ENCODE measurements at regions not wholly inside any gene's neighbourhood (a gene's known extent, or its start where the extent isn't known, plus 50 kb on each side); places are given as distances from the start of the nearest gene placed in this dataset.

DNA sequence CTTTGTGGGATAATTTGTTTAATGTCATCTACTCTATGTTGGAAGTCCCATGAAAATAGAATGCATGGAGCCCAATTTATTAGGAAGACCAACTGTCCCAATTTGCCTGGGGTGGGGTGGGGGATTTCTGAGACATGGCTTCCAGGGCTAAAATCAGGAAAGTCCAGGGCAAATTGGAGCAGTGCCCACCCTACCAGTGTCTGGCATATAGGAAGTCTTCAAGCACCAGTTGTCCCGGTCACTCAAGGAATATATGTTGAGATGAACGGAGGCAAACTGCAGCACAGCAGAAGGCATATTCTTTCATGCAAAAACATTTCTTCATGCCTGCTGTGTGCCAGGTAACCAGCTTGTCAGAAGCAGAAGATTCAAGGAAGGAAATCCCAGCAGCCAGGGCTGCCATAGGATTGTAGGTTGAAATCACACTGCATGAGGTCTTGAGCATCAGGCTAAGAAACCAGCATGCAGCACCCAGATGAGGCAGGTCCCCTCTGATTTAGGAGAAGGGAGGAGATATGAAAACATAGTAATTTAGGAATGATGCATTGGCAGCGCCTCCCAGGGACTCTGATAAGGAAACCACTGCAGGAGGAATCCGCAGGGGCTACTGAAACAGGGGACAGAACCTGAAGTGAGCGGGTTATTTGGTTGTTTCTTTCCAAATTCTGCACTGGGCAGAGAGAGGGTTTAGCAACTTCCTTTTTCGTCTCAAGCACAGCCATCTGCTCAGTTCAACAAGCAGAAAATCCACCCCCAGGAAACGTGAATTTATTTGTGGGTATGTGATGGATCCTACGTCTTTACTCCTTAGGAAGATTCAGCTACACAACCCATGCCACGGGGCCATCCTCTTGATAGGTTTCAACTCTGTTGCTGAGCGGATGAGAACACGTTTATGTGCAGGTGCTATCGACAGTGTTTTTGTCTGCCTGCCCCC, 112.6 kb upstream of the CPEB4 start:
- H3K9me3 ChIP-seq (ENCODE audit: control insufficient read depth, insufficient read depth, low read depth, low read length) = no peaks in the 10 kb centered on the region
- CTCF ChIA-PET = interaction anchor here (0.6 to 0.9 kb wide), 2 partner anchors 11 to 20 kb away, joined by 3 to 6 read pairs; no protein-coding TSS in a partner anchor
- no peak overlapping the region for H3K4me3 ChIP-seq (ENCODE audit: low read depth, low read length)
- no peak overlapping the region for H3K27ac ChIP-seq (ENCODE audit: extremely low read depth, low read depth, low read length)
- no peaks in the 10 kb centered on the region for H3K36me3 ChIP-seq (ENCODE audit: control insufficient read depth in 2 of 2, insufficient read depth in 1 of 2, low read length in 2 of 2)
- TF ChIP-seq ZBTB48 (tag by site-specific recombination; IDR thresholded peaks at IDR 0.05) (no peak), ZNF792 (tag by site-specific recombination; IDR thresholded peaks at IDR 0.05) (no peak), ZNF175 (tag by site-specific recombination; IDR thresholded peaks at IDR 0.05) (no peak), ZIC2 (tag by site-specific recombination; IDR thresholded peaks at IDR 0.05) (peak; percentile 94)
- TF ChIP-seq, protein P1, sequence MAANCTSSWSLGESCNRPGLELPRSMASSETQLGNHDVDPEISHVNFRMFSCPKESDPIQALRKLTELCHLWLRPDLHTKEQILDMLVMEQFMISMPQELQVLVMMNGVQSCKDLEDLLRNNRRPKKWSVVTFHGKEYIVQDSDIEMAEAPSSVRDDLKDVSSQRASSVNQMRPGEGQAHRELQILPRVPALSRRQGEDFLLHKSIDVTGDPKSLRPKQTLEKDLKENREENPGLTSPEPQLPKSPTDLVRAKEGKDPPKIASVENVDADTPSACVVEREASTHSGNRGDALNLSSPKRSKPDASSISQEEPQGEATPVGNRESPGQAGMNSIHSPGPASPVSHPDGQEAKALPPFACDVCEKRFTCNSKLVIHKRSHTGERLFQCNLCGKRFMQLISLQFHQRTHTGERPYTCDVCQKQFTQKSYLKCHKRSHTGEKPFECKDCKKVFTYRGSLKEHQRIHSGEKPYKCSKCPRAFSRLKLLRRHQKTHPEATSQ (tag by site-specific recombination; IDR thresholded peaks at IDR 0.05) = no peak
- POLR2A ChIA-PET = no interaction called here
- H3K4me1 ChIP-seq (ENCODE audit: control insufficient read depth, insufficient read depth, low read length) = no peaks in the 10 kb centered on the region

DNA sequence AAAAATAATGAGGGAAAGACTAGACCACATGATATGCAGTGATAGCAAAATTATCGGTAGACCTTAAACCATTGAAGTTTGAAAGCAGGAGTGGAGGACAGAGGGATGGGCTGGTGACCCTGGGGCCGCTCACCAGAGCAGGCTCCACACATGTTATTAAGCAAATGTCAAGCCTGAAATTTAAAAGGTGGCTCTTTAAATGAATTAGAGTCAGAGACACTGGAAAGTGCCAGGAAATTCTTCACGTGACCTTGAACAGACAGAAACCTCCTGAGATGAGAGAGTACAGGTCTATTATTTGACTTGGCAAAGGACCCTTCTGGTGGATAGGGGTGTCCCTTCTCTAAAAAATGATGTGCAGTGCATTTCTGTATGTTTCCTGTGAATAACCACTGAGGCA, 111.0 kb upstream of the CPEB4 start:
- H3K36me3 ChIP-seq (ENCODE audit: control insufficient read depth in 2 of 2, insufficient read depth in 1 of 2, low read length in 2 of 2) = no peaks in the 10 kb centered on the region
- H3K4me3 ChIP-seq (ENCODE audit: low read depth, low read length) = no peak overlapping the region
- TF ChIP-seq ZNF837 (tag by site-specific recombination; IDR thresholded peaks at IDR 0.05) (no peak), ZNF354C (tag by site-specific recombination; IDR thresholded peaks at IDR 0.05; ENCODE audit: borderline replicate concordance, low read depth) (no peak), ZNF16 (tag by site-specific recombination; IDR thresholded peaks at IDR 0.05; ENCODE audit: low read depth) (no peak), ZNF571 (tag by site-specific recombination; IDR thresholded peaks at IDR 0.05) (no peak), ZNF473 (tag by site-specific recombination; IDR thresholded peaks at IDR 0.05) (no peak), ZNF785 (tag by site-specific recombination; IDR thresholded peaks at IDR 0.05) (no peak), ZNF146 (tag by site-specific recombination; IDR thresholded peaks at IDR 0.05) (no peak), KLF10 (tag by site-specific recombination; IDR thresholded peaks at IDR 0.05) (no peak)
- TF ChIP-seq, protein P2, sequence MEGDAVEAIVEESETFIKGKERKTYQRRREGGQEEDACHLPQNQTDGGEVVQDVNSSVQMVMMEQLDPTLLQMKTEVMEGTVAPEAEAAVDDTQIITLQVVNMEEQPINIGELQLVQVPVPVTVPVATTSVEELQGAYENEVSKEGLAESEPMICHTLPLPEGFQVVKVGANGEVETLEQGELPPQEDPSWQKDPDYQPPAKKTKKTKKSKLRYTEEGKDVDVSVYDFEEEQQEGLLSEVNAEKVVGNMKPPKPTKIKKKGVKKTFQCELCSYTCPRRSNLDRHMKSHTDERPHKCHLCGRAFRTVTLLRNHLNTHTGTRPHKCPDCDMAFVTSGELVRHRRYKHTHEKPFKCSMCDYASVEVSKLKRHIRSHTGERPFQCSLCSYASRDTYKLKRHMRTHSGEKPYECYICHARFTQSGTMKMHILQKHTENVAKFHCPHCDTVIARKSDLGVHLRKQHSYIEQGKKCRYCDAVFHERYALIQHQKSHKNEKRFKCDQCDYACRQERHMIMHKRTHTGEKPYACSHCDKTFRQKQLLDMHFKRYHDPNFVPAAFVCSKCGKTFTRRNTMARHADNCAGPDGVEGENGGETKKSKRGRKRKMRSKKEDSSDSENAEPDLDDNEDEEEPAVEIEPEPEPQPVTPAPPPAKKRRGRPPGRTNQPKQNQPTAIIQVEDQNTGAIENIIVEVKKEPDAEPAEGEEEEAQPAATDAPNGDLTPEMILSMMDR (tag by site-specific recombination; IDR thresholded peaks at IDR 0.05) = no peak
- TF ChIP-seq, protein P3, sequence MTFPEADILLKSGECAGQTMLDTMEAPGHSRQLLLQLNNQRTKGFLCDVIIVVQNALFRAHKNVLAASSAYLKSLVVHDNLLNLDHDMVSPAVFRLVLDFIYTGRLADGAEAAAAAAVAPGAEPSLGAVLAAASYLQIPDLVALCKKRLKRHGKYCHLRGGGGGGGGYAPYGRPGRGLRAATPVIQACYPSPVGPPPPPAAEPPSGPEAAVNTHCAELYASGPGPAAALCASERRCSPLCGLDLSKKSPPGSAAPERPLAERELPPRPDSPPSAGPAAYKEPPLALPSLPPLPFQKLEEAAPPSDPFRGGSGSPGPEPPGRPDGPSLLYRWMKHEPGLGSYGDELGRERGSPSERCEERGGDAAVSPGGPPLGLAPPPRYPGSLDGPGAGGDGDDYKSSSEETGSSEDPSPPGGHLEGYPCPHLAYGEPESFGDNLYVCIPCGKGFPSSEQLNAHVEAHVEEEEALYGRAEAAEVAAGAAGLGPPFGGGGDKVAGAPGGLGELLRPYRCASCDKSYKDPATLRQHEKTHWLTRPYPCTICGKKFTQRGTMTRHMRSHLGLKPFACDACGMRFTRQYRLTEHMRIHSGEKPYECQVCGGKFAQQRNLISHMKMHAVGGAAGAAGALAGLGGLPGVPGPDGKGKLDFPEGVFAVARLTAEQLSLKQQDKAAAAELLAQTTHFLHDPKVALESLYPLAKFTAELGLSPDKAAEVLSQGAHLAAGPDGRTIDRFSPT (tag by site-specific recombination; IDR thresholded peaks at IDR 0.05) = no peak
- TF ChIP-seq, protein P4, sequence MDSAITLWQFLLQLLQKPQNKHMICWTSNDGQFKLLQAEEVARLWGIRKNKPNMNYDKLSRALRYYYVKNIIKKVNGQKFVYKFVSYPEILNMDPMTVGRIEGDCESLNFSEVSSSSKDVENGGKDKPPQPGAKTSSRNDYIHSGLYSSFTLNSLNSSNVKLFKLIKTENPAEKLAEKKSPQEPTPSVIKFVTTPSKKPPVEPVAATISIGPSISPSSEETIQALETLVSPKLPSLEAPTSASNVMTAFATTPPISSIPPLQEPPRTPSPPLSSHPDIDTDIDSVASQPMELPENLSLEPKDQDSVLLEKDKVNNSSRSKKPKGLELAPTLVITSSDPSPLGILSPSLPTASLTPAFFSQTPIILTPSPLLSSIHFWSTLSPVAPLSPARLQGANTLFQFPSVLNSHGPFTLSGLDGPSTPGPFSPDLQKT (IDR thresholded peaks at IDR 0.05; ENCODE audit: borderline replicate concordance, low read depth, low read length) = no peak
- H3K9me3 ChIP-seq (ENCODE audit: control insufficient read depth, insufficient read depth, low read depth, low read length) = no peaks in the 10 kb centered on the region
- H3K27ac ChIP-seq (ENCODE audit: extremely low read depth, low read depth, low read length) = no peak overlapping the region
- ChIA-PET CTCF (interaction anchor here (0.7 kb wide), 1 partner anchor 23 kb away, joined by 3 read pairs; no protein-coding TSS in a partner anchor), POLR2A (no interaction called here)
- no peaks in the 10 kb centered on the region for H3K4me1 ChIP-seq (ENCODE audit: control insufficient read depth, insufficient read depth, low read length)

All from HEK293 (cell line).